ENCODE measurements at regions not wholly inside any gene's neighbourhood (a gene's known extent, or its start where the extent isn't known, plus 50 kb on each side); places are given as distances from the start of the nearest gene placed in this dataset.

GRCh38 chr2:187134306-187134705 is 285.3 kb upstream of the ZSWIM2 start:
- TF ChIP-seq HNRNPL (IDR thresholded peaks at IDR 0.05; ENCODE audit: low read depth, low read length) (no peak), NCOR1 (IDR thresholded peaks at IDR 0.05) (no peak), SIN3A (IDR thresholded peaks at IDR 0.05; ENCODE audit: borderline replicate concordance in 2 of 2, control insufficient read depth in 1 of 2, low read depth in 2 of 2, low read length in 2 of 2) (no peak), NFE2 (IDR thresholded peaks at IDR 0.05; ENCODE audit: low read depth) (no peak)

All from K562 (cell line).